Esophagus mucosa (tissue), 1 donor: ENCODE measurements at regions not wholly inside any gene's neighbourhood (a gene's known extent, or its start where the extent isn't known, plus 50 kb on each side); places are given as distances from the start of the nearest gene placed in this dataset.

Source experiments
- ATAC-seq: fragments of 200-7000 bp; cut with Tn5 transposase; one replicate; pipeline ENCODE4 v1.9.1; 2020
- donor health status: DM: yes; HTN: yes; CAD: no.

- ATAC-seq = no peak
Observed at GRCh38 chr13:22196777-22197176, 525.9 kb downstream of the FGF9 start.

- no peak for ATAC-seq
Observed at GRCh38 chr13:22198001-22198400, 527.1 kb downstream of the FGF9 start.

- no peak for ATAC-seq
Observed at GRCh38 chr13:22198641-22199217, 527.9 kb downstream of the FGF9 start.

- ATAC-seq = no peak
Observed at GRCh38 chr13:22200440-22200839, 529.6 kb downstream of the FGF9 start.

GRCh38 chr13:22201375-22201925 is 530.6 kb downstream of the FGF9 start:
- ATAC-seq = no peak

GRCh38 chr13:22210134-22210930 is 539.5 kb downstream of the FGF9 start:
- ATAC-seq = no peak

- no peak for ATAC-seq
Observed at GRCh38 chr13:22211876-22212275, 541.0 kb downstream of the FGF9 start.

GRCh38 chr13:22212576-22212975 is 541.7 kb downstream of the FGF9 start:
- no peak for ATAC-seq

- no peak for ATAC-seq
Observed at GRCh38 chr13:22214184-22214583, 543.3 kb downstream of the FGF9 start.

GRCh38 chr13:22218797-22219196 is 547.9 kb downstream of the FGF9 start:
- ATAC-seq = no peak

GRCh38 chr13:22219709-22220108 is 548.8 kb downstream of the FGF9 start:
- ATAC-seq = no peak

GRCh38 chr13:22220151-22221135 is 549.6 kb downstream of the FGF9 start:
- no peak for ATAC-seq

- no peak for ATAC-seq
Observed at GRCh38 chr13:22223411-22223810, 552.5 kb downstream of the FGF9 start.

- ATAC-seq = no peak
Observed at GRCh38 chr13:22226086-22226485, 555.2 kb downstream of the FGF9 start.

- no peak for ATAC-seq
Observed at GRCh38 chr13:22227895-22228294, 557.0 kb downstream of the FGF9 start.

- ATAC-seq = no peak
Observed at GRCh38 chr13:22229916-22230315, 559.0 kb downstream of the FGF9 start.

GRCh38 chr13:22232186-22232585 is 561.3 kb downstream of the FGF9 start:
- ATAC-seq = no peak

GRCh38 chr13:22235285-22235949 is 564.5 kb downstream of the FGF9 start:
- peak; percentile 39 for ATAC-seq

GRCh38 chr13:22235950-22236290 is 565.0 kb downstream of the FGF9 start:
- ATAC-seq = no peak

GRCh38 chr13:22238269-22238668 is 567.4 kb downstream of the FGF9 start:
- ATAC-seq = no peak

GRCh38 chr13:22240716-22241115 is 569.8 kb downstream of the FGF9 start:
- no peak for ATAC-seq

- no peak for ATAC-seq
Observed at GRCh38 chr13:22243469-22244163, 572.7 kb downstream of the FGF9 start.
